ENCODE measurements at regions not wholly inside any gene's neighbourhood (a gene's known extent, or its start where the extent isn't known, plus 50 kb on each side); places are given as distances from the start of the nearest gene placed in this dataset.
"Not testable (repeated sequence)": the region's sequence is repeated elsewhere in the genome, so short reads cannot be mapped to it uniquely, and the experiment has no call there.

- intact Hi-C loops (cut with DNase I); DNase-seq: not testable (repeated sequence)
These were observed 384.2 kb upstream of the SYNCRIP start for GRCh38 chr6:86026890-86027289.

GRCh38 chr6:86017236-86017635, 374.6 kb upstream of the SYNCRIP start:
- DNase-seq = no peak
- intact Hi-C loops (cut with DNase I) = no loop called here

GRCh38 chr6:86016567-86016966, 373.9 kb upstream of the SYNCRIP start:
- no peak for DNase-seq
- intact Hi-C loops (cut with DNase I) = no loop called here

GRCh38 chr6:86016077-86016476, 373.4 kb upstream of the SYNCRIP start:
- DNase-seq = no peak
- intact Hi-C loops (cut with DNase I) = no loop called here

GRCh38 chr6:86012991-86013390, 370.3 kb upstream of the SYNCRIP start:
- intact Hi-C loops (cut with DNase I); DNase-seq: not testable (repeated sequence)

GRCh38 chr6:86010915-86011786, 368.5 kb upstream of the SYNCRIP start:
- no peak for DNase-seq
- intact Hi-C loops (cut with DNase I) = no loop called here

GRCh38 chr6:85997206-85997605, 354.5 kb upstream of the SYNCRIP start:
- DNase-seq = no peak
- intact Hi-C loops (cut with DNase I) = no loop called here

GRCh38 chr6:85996034-85996375, 353.3 kb upstream of the SYNCRIP start:
- no peak for DNase-seq
- intact Hi-C loops (cut with DNase I) = no loop called here

GRCh38 chr6:85995339-85996033, 352.8 kb upstream of the SYNCRIP start:
- DNase-seq = no peak
- intact Hi-C loops (cut with DNase I) = no loop called here

- no peak for DNase-seq
- intact Hi-C loops (cut with DNase I) = no loop called here
These were observed 344.0 kb upstream of the SYNCRIP start for GRCh38 chr6:85986681-85987080.

GRCh38 chr6:85983032-85983659, 340.5 kb upstream of the SYNCRIP start:
- no peak for DNase-seq
- intact Hi-C loops (cut with DNase I) = no loop called here

GRCh38 chr6:85977661-85978060, 335.0 kb upstream of the SYNCRIP start:
- intact Hi-C loops (cut with DNase I) = no loop called here
- DNase-seq = no peak

- intact Hi-C loops (cut with DNase I) = no loop called here
- no peak for DNase-seq
These were observed 333.3 kb upstream of the SYNCRIP start for GRCh38 chr6:85975957-85976356.

GRCh38 chr6:85971238-85971637, 328.6 kb upstream of the SYNCRIP start:
- intact Hi-C loops (cut with DNase I) = no loop called here
- no peak for DNase-seq

GRCh38 chr6:85966828-85967227, 324.1 kb upstream of the SYNCRIP start:
- DNase-seq = no peak
- intact Hi-C loops (cut with DNase I) = no loop called here

- intact Hi-C loops (cut with DNase I) = no loop called here
- DNase-seq = no peak
These were observed 319.1 kb upstream of the SYNCRIP start for GRCh38 chr6:85961746-85962145.

- no peak for DNase-seq
- intact Hi-C loops (cut with DNase I) = no loop called here
These were observed 318.4 kb upstream of the SYNCRIP start for GRCh38 chr6:85961125-85961524.

- DNase-seq = no peak
- intact Hi-C loops (cut with DNase I) = no loop called here
These were observed 305.8 kb upstream of the SYNCRIP start for GRCh38 chr6:85948481-85948880.

- DNase-seq = peak in 1 of 42 donors; percentile 7
- intact Hi-C loops (cut with DNase I) = no loop called here
These were observed 302.9 kb upstream of the SYNCRIP start for GRCh38 chr6:85945459-85946185.

GRCh38 chr6:85944776-85945175, 302.1 kb upstream of the SYNCRIP start:
- DNase-seq = no peak
- intact Hi-C loops (cut with DNase I) = no loop called here
